ENCODE measurements at regions not wholly inside any gene's neighbourhood (a gene's known extent, or its start where the extent isn't known, plus 50 kb on each side); places are given as distances from the start of the nearest gene placed in this dataset.

DNA sequence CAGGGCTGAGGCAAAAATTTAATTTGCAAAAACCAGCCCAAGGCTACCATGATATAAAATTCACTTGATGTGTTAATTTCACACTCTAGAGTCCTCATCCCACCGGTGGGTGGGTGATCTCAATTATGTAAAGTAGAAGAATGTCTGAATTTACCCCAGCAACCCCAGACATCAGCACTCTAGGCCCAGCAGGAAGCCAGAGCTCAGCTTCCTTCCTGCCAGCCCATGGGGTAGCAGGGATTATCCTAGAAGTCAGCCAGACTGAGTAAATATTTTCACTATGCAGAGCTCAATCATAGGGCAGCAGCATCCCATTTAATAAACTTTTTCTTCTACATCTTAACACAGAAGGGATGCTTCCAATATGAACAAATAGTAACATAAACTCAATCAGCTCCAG is 71.0 kb downstream of the SIPA1L2 start:
- TF ChIP-seq CTCF (IDR thresholded peaks at IDR 0.05) (no peak), POLR2A (IDR thresholded peaks at IDR 0.05) (no peak)
